Lung (tissue), 11 donors: ENCODE measurements at regions not wholly inside any gene's neighbourhood (a gene's known extent, or its start where the extent isn't known, plus 50 kb on each side); places are given as distances from the start of the nearest gene placed in this dataset.

Experiments
- ATAC-seq: fragments of 200-7000 bp; cut with Tn5 transposase; one replicate; pipeline ENCODE4 v1.9.1; 2020; ENCODE audit warnings: moderate number of reproducible peaks; ENCODE audit not compliant: insufficient read depth, low FRiP score
- DNase-seq, 3 donors: peaks; one replicate each; pipeline ENCODE4 v3.0.0-alpha.2; 2013 to 2017
- H3K27ac ChIP-seq, 2 donors: one replicate each; pipeline ENCODE4 v1.5.1; 2013; ENCODE audit warnings: mild to moderate bottlenecking in 2 of 2, moderate library complexity in 2 of 2, control low read depth in 1 of 2, inconsistent platforms in 1 of 2, low read depth in 1 of 2, low read length in 1 of 2
- H3K27me3 ChIP-seq, 3 donors: one replicate each; pipeline ENCODE4 v1.5.1; 2013; ENCODE audit warnings: low read length in 2 of 3; ENCODE audit not compliant: control insufficient read depth in 3 of 3, insufficient read depth in 3 of 3
- H3K36me3 ChIP-seq, 4 donors: one replicate each; pipeline ENCODE4 v1.5.1; 2013; ENCODE audit warnings: low read length in 4 of 4, mild to moderate bottlenecking in 1 of 4, moderate library complexity in 1 of 4; ENCODE audit not compliant: control insufficient read depth in 4 of 4, insufficient read depth in 4 of 4
- H3K4me1 ChIP-seq, 5 donors: one replicate each; pipeline ENCODE4 v1.5.1; 2013; ENCODE audit warnings: low read length in 5 of 5, mild to moderate bottlenecking in 2 of 5, moderate library complexity in 1 of 5; ENCODE audit not compliant: control insufficient read depth in 5 of 5, insufficient read depth in 5 of 5
- H3K4me3 ChIP-seq: one replicate; pipeline ENCODE4 v1.5.1; 2013; ENCODE audit warnings: mild to moderate bottlenecking, control low read depth, moderate library complexity
- H3K9ac ChIP-seq, 2 donors: one replicate each; pipeline ENCODE4 v1.5.1; 2013; ENCODE audit warnings: low read length in 2 of 2, control low read depth in 1 of 2; ENCODE audit not compliant: insufficient read depth in 1 of 2
- H3K9me3 ChIP-seq, 4 donors: one replicate each; pipeline ENCODE4 v1.5.1; 2013; ENCODE audit warnings: low read length in 3 of 4, mild to moderate bottlenecking in 1 of 4, moderate library complexity in 1 of 4; ENCODE audit not compliant: control insufficient read depth in 4 of 4, insufficient read depth in 3 of 4
- CTCF ChIP-seq: IDR thresholded peaks from 2 replicates; pipeline ENCODE4 v1.5.1; 2012; ENCODE audit warnings: mild to moderate bottlenecking; ENCODE audit errors: control extremely low read depth, extremely low read depth
- WGBS, 2 donors: extraction: QIAGEN DNeasy Blood & Tissue Kit; methylation state at CpG; one replicate each; pipeline ENCODE4 v1.1.7; 2013; 5-methylcytosine and 5-hydroxymethylcytosine counted together
- donor health status: control.
- donor health status: control.
- donor health status: Bipolar disorder and iron deficiency.
- donor health status: healthy.
- donor health status: DM: yes; HTN: yes; CAD: no.

- WGBS, 2 donors = 94 to 100% methylated on average over 1 of the region's 1 CpG
These were observed 275.4 kb upstream of the BTG1 start for GRCh38 chr12:92421042-92421441.

GRCh38 chr12:92419201-92419600 lies 273.6 kb upstream of the BTG1 start:
- Histone ChIP-seq H3K4me3 (no peak overlapping the region), H3K4me1 (peaks cover 0 to 14% (median 0%) of the 10 kb centered on the region in 5 donors), H3K36me3 (no peaks in the 10 kb centered on the region), H3K9ac (no peak overlapping the region), H3K27me3 (no peaks in the 10 kb centered on the region), H3K27ac (no peak overlapping the region), H3K9me3 (no peaks in the 10 kb centered on the region)
- ATAC-seq (no peak), DNase-seq (no peak)
- WGBS, 2 donors = 82 to 93% methylated on average over 1 of the region's 1 CpG
- no peak for TF ChIP-seq CTCF

More at GRCh38 chr12:92421042-92421441, 275.4 kb upstream of the BTG1 start:
- no peak for ATAC-seq
- peaks cover 0 to 13% (median 0%) of the 10 kb centered on the region in 5 donors for H3K4me1 ChIP-seq
- no peak overlapping the region for H3K27ac ChIP-seq
- no peaks in the 10 kb centered on the region for H3K27me3 ChIP-seq
- no peaks in the 10 kb centered on the region for H3K36me3 ChIP-seq
- H3K9ac ChIP-seq = no peak overlapping the region
- DNase-seq = no peak
- H3K4me3 ChIP-seq = no peak overlapping the region
- no peaks in the 10 kb centered on the region for H3K9me3 ChIP-seq
- no peak for TF ChIP-seq CTCF

DNA sequence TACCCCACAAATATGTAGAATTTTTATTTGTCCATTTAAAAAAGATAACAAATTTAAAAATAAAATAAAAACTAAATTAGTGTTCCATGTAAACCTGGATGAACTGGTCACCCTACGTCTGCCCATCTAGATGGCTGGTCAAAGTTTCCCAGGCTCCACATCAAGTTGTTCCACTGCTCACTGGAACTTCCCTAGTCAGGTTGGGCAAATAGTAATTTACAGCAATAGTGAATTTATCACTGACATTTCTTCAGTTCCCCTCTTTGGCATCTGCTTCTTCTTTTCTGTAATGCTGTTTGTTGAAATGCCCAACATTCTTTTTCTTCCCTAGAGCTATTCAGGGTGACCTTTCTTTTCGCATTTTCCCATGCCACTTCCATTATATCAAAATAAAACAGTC lies 272.7 kb upstream of the BTG1 start:
- Histone ChIP-seq H3K4me1 (peaks cover 0 to 12% (median 0%) of the 10 kb centered on the region in 5 donors), H3K9me3 (no peaks in the 10 kb centered on the region), H3K9ac (no peak overlapping the region), H3K36me3 (no peaks in the 10 kb centered on the region), H3K4me3 (no peak overlapping the region), H3K27me3 (no peaks in the 10 kb centered on the region), H3K27ac (no peak overlapping the region)
- no peak for DNase-seq
- no peak for TF ChIP-seq CTCF
- no peak for ATAC-seq
- whole genome bisulfite sequencing, 2 donors = 89 to 92% methylated on average over 2 of the region's 2 CpGs

GRCh38 chr12:92417373-92417772 lies 271.7 kb upstream of the BTG1 start:
- H3K27ac ChIP-seq = no peak overlapping the region
- ATAC-seq = no peak
- no peak overlapping the region for H3K4me3 ChIP-seq
- H3K27me3 ChIP-seq = no peaks in the 10 kb centered on the region
- no peak for DNase-seq
- WGBS, 2 donors = 99% methylated on average over 2 of the region's 2 CpGs
- H3K4me1 ChIP-seq = peaks cover 0 to 9% (median 0%) of the 10 kb centered on the region in 5 donors
- H3K9ac ChIP-seq = no peak overlapping the region
- H3K36me3 ChIP-seq = no peaks in the 10 kb centered on the region
- TF ChIP-seq CTCF = no peak
- H3K9me3 ChIP-seq = no peaks in the 10 kb centered on the region
